LNCaP clone FGC (cell line): ENCODE measurements at regions not wholly inside any gene's neighbourhood (a gene's known extent, or its start where the extent isn't known, plus 50 kb on each side); places are given as distances from the start of the nearest gene placed in this dataset.

Experiments used
- DNase-seq: peaks from one replicate; pipeline ENCODE4 v3.0.0-alpha.2; 2011; ENCODE audit warnings: low read depth
- H3K4me3 ChIP-seq: 2 replicates; pipeline ENCODE4 v1.5.1; 2011; ENCODE audit warnings: mild to moderate bottlenecking, low read depth, low read length, control low read depth
- TF ChIP-seq, protein P1 (sequence below): IDR thresholded peaks from 2 replicates; pipeline ENCODE4 v1.5.1; 2012; ENCODE audit warnings: mild to moderate bottlenecking; ENCODE audit not compliant: control insufficient read depth, insufficient read depth; ENCODE audit errors: extremely low read depth

DNA sequence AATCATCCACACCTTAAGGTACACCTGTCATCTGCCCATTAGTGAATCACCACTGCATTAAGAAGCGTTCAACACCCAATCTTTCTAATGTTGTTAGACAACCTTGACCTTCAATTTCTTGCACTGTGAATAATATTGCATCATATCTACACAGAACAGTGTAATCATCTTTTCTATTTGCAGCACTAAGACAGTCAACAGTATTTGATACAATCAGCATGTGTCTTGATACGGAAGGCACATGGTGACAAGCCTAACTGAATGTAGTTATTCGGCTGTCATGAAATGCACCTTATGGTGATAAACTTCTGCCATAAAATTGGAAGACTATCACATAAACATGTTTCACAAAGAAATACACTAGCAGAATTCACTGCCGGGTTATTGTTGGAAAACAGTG lies 253.9 kb upstream of the THRB start:
- TF ChIP-seq, protein P1, sequence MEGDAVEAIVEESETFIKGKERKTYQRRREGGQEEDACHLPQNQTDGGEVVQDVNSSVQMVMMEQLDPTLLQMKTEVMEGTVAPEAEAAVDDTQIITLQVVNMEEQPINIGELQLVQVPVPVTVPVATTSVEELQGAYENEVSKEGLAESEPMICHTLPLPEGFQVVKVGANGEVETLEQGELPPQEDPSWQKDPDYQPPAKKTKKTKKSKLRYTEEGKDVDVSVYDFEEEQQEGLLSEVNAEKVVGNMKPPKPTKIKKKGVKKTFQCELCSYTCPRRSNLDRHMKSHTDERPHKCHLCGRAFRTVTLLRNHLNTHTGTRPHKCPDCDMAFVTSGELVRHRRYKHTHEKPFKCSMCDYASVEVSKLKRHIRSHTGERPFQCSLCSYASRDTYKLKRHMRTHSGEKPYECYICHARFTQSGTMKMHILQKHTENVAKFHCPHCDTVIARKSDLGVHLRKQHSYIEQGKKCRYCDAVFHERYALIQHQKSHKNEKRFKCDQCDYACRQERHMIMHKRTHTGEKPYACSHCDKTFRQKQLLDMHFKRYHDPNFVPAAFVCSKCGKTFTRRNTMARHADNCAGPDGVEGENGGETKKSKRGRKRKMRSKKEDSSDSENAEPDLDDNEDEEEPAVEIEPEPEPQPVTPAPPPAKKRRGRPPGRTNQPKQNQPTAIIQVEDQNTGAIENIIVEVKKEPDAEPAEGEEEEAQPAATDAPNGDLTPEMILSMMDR, result no peak
- no peak for DNase-seq
- H3K4me3 ChIP-seq, result no peak overlapping the region

DNA sequence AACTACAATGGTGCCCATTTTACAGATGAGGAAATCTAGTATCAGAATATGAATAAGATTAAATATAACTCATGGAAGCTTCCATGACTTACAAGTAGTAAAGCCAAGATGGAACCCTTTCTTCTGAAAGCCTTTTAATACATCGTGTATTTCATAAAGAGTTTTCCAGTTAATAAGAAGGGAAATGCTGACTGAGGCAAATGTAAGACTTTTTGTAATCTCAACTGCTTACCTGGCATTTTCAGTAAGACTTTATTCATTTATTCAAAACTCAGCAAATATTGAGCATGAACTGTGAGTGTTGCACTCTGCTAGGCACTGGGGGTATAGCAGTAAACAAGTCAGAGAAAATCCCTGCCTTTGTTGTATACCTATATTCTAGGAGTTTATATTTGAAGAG lies 256.4 kb upstream of the THRB start:
- TF ChIP-seq, protein P1, result no peak
- no peak overlapping the region for H3K4me3 ChIP-seq

DNA sequence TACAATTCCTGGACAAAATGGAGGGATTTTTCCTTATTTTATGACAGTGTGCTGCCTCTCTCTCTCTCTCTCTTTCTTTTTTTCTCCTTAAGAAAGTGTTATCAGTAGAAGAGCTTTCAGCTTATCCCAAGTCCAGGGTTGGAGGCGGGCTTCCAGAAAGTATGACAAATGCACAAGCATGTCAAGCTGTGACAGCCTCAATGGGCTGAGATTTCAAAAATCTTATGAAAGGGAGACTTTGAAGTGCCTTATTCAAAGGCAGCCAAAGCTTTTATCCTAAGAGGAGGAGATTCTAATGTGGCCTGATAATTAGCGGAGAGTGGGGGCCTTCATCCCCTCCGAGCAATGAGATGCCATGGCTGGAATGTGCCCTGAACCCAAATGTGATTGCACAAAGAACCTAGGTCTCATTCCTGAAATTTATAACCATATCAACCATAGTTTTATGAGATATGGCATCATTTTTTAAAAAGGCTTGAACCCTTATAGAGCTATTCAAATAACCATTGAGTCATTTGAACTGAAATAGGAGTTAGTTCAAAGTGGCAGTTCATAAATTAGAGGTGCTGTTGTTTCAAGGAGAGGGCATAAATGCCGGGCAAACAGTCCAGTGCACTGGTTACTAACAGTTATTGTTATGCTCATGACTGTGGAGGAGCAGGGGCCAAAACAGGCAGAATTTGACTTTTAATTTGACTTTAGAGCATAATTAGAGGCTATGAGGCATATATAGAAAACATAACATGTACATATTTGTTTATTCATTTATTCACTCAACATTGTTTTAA lies 261.6 kb upstream of the THRB start:
- DNase-seq, result no peak
- TF ChIP-seq, protein P1, result no peak
- H3K4me3 ChIP-seq, result no peak overlapping the region

More for the DNA sequence above, 256.4 kb upstream of the THRB start:
- no peak for DNase-seq

DNA sequence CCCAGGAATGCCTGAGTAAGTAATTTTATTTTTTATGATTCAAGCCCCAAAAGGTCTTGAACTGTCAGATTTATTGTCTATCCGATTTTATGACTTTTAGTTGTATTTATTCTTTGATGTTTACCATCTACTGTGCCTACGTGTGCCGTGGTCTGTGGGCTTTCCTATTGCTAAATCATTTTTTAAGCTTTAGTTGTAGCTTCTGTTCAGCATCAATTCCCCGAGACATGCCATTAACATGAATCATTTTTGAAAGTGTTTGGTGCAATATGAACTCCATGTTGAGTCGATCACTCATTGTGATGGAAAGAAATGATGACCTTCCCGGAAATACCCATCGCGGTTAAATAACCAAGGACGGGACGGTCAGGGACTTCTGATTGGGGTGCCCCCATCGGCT lies 268.7 kb upstream of the THRB start:
- TF ChIP-seq, protein P1, result no peak
- no peak for DNase-seq
- H3K4me3 ChIP-seq, result no peak overlapping the region

GRCh38 chr3:24764236-24764915 lies 269.7 kb upstream of the THRB start:
- DNase-seq, result no peak
- TF ChIP-seq, protein P1, result no peak

GRCh38 chr3:24765399-24765798 lies 270.7 kb upstream of the THRB start:
- TF ChIP-seq, protein P1, result no peak
- no peak for DNase-seq
- no peak overlapping the region for H3K4me3 ChIP-seq

More at GRCh38 chr3:24764236-24764915, 269.7 kb upstream of the THRB start:
- no peak overlapping the region for H3K4me3 ChIP-seq
